GM23338 (cell line): ENCODE measurements at regions not wholly inside any gene's neighbourhood (a gene's known extent, or its start where the extent isn't known, plus 50 kb on each side); places are given as distances from the start of the nearest gene placed in this dataset.

Experiments
- ATAC-seq: fragments of 200-7000 bp; cut with Tn5 transposase; 3 replicates; pipeline ENCODE4 v1.9.1; 2020
- DNase-seq: peaks from one replicate; pipeline ENCODE4 v3.0.0-alpha.2; 2015; ENCODE audit warnings: low spot score
- H2AFZ ChIP-seq: fragments of 200-600 bp; sonication (generic); 2 replicates; pipeline ENCODE4 v1.8.0; 2016; ENCODE audit warnings: antibody characterized with exemption, mild to moderate bottlenecking, moderate library complexity
- H3F3A ChIP-seq: fragments of 200-600 bp; sonication (generic); replicated peaks from 2 replicates; pipeline ENCODE4 v1.8.0; 2017; ENCODE audit warnings: antibody characterized with exemption, mixed run types, low read depth
- H3K27ac ChIP-seq: fragments of 200-600 bp; sonication (generic); 2 replicates; pipeline ENCODE4 v1.6.1; 2016; ENCODE audit warnings: low read depth
- H3K27me3 ChIP-seq: fragments of 200-600 bp; sonication (generic); 2 replicates; pipeline ENCODE4 v1.8.0; 2016; ENCODE audit warnings: mild to moderate bottlenecking, mixed run types, moderate library complexity; ENCODE audit not compliant: insufficient read depth
- H3K36me3 ChIP-seq: fragments of 200-600 bp; sonication (generic); 2 replicates; pipeline ENCODE4 v1.8.0; 2016; ENCODE audit warnings: mild to moderate bottlenecking; ENCODE audit not compliant: insufficient read depth
- H3K4me1 ChIP-seq: fragments of 200-600 bp; sonication (generic); 2 replicates; pipeline ENCODE4 v1.8.0; 2016; ENCODE audit warnings: mild to moderate bottlenecking, moderate library complexity; ENCODE audit not compliant: insufficient read depth
- H3K4me2 ChIP-seq: fragments of 200-600 bp; sonication (generic); 2 replicates; pipeline ENCODE4 v1.7.1; 2017; ENCODE audit warnings: mixed run types
- H3K4me3 ChIP-seq: fragments of 200-600 bp; sonication (generic); 2 replicates; pipeline ENCODE4 v1.6.1; 2016; ENCODE audit warnings: mixed run types
- H3K79me2 ChIP-seq: fragments of 200-600 bp; sonication (generic); replicated peaks from 2 replicates; pipeline ENCODE4 v1.8.0; 2017; ENCODE audit warnings: mild to moderate bottlenecking; ENCODE audit not compliant: insufficient read depth
- H3K9me2 ChIP-seq: fragments of 200-600 bp; sonication (generic); 2 replicates; pipeline ENCODE4 v1.8.0; 2017; ENCODE audit not compliant: insufficient read depth
- H4K20me1 ChIP-seq: fragments of 200-600 bp; sonication (generic); replicated peaks from 2 replicates; pipeline ENCODE4 v1.8.0; 2017; ENCODE audit warnings: mild to moderate bottlenecking; ENCODE audit not compliant: insufficient read depth
- H3K27ac Mint-ChIP-seq: 2 replicates; pipeline ENCODE4 v1.8.0; 2020; ENCODE audit warnings: inconsistent platforms, mild to moderate bottlenecking, moderate library complexity, mixed read lengths
- H3K27me3 Mint-ChIP-seq: 3 replicates; pipeline ENCODE4 v1.8.0; 2022; ENCODE audit warnings: low read depth, mild to moderate bottlenecking, moderate library complexity, mixed read lengths, inconsistent platforms; ENCODE audit not compliant: insufficient read depth, poor library complexity
- H3K36me3 Mint-ChIP-seq: 3 replicates; pipeline ENCODE4 v1.8.0; 2021; ENCODE audit warnings: low read depth, mild to moderate bottlenecking, inconsistent platforms, moderate library complexity, mixed read lengths
- H3K4me1 Mint-ChIP-seq: 3 replicates; pipeline ENCODE4 v1.8.0; 2020; ENCODE audit warnings: mild to moderate bottlenecking, inconsistent platforms, mixed read lengths
- H3K4me3 Mint-ChIP-seq: 3 replicates; pipeline ENCODE4 v1.8.0; 2021; ENCODE audit warnings: moderate library complexity, mild to moderate bottlenecking, inconsistent platforms, mixed read lengths
- H3K9me3 Mint-ChIP-seq: 3 replicates; pipeline ENCODE4 v1.8.0; 2020; ENCODE audit warnings: moderate library complexity, mild to moderate bottlenecking, inconsistent platforms, mixed read lengths
- CREB1 ChIP-seq: fragments of 250-450 bp; sonication (Bioruptor Pico); IDR thresholded peaks from 2 replicates; pipeline ENCODE4 v1.5.0; 2020; ENCODE audit warnings: low read depth, mild to moderate bottlenecking, moderate library complexity
- CTCF ChIP-seq, 2 experiments: fragments of 200-600 bp in 1 of 2; sonication (generic) in 1 of 2; conservative IDR thresholded peaks; 2 replicates each; pipeline versions ENCODE4 v1.5.1 to v1.6.1; 2016 to 2017; ENCODE audit warnings: antibody characterized with exemption in 2 of 2, low read depth in 2 of 2, mild to moderate bottlenecking in 2 of 2, moderate library complexity in 1 of 2
- ETS1 ChIP-seq: IDR thresholded peaks from 2 replicates; pipeline ENCODE4 v1.6.1; 2016; ENCODE audit warnings: antibody characterized with exemption
- EZH2 ChIP-seq: fragments of 200-600 bp; sonication (generic); IDR thresholded peaks from one replicate; pipeline ENCODE4 v1.8.0; 2017; ENCODE audit warnings: antibody characterized with exemption, mild to moderate bottlenecking, low read depth; ENCODE audit not compliant: unreplicated experiment
- EZH2phosphoT487 ChIP-seq: fragments of 200-600 bp; sonication (generic); IDR thresholded peaks from one replicate; pipeline ENCODE4 v1.8.1; 2018; ENCODE audit warnings: antibody characterized with exemption; ENCODE audit not compliant: unreplicated experiment
- JUNB ChIP-seq: IDR thresholded peaks from one replicate; pipeline ENCODE4 v1.6.1; 2016; ENCODE audit warnings: antibody characterized with exemption; ENCODE audit not compliant: unreplicated experiment
- NANOG ChIP-seq: IDR thresholded peaks from 2 replicates; pipeline ENCODE4 v1.6.1; 2016; ENCODE audit warnings: antibody characterized with exemption, borderline replicate concordance
- POLR2AphosphoS5 ChIP-seq: IDR thresholded peaks from 2 replicates; pipeline ENCODE4 v1.6.1; 2016; ENCODE audit warnings: antibody characterized with exemption, low read depth
- STAT1 ChIP-seq: IDR thresholded peaks from one replicate; pipeline ENCODE4 v1.6.1; 2016; ENCODE audit warnings: antibody characterized with exemption; ENCODE audit not compliant: unreplicated experiment
- ZNF114 ChIP-seq: fragments of 250-450 bp; sonication (Bioruptor Pico); IDR thresholded peaks from 2 replicates; pipeline ENCODE4 v1.5.0; 2020; ENCODE audit warnings: mild to moderate bottlenecking, moderate library complexity
- ZNF331 ChIP-seq: fragments of 250-450 bp; sonication (Bioruptor Pico); IDR thresholded peaks from 2 replicates; pipeline ENCODE4 v1.5.0; 2020; ENCODE audit warnings: low read depth, mild to moderate bottlenecking, moderate library complexity

GRCh38 chrX:149205081-149205480 is 300.0 kb downstream of the IDS start:
- no peaks in the 10 kb centered on the region for H3K36me3 ChIP-seq
- H3K36me3 Mint-ChIP-seq = no peaks in the 10 kb centered on the region
- H2AFZ ChIP-seq = no peak overlapping the region
- H3F3A ChIP-seq = no peaks in the 10 kb centered on the region
- H3K27ac Mint-ChIP-seq = no peak overlapping the region
- TF ChIP-seq CTCF (conservative IDR thresholded peaks at IDR 0.05; ENCODE audit: low read depth in 2 of 2) (no peak), ZNF114 (CRISPR knock-in tag) (no peak), JUNB (no peak), ETS1 (no peak), CREB1 (CRISPR knock-in tag) (no peak), POLR2AphosphoS5 (no peak), STAT1 (no peak), ZNF331 (CRISPR knock-in tag) (no peak), EZH2phosphoT487 (no peak), NANOG (no peak), EZH2 (no peak)
- no peak overlapping the region for H3K4me2 ChIP-seq
- H3K27me3 ChIP-seq = no peaks in the 10 kb centered on the region
- no peaks in the 10 kb centered on the region for H4K20me1 ChIP-seq
- H3K9me2 ChIP-seq = no peaks in the 10 kb centered on the region
- no peak for ATAC-seq
- H3K79me2 ChIP-seq = no peaks in the 10 kb centered on the region
- peaks cover 2% of the 10 kb centered on the region for H3K27me3 Mint-ChIP-seq
- no peaks in the 10 kb centered on the region for H3K4me1 Mint-ChIP-seq
- H3K4me1 ChIP-seq = no peaks in the 10 kb centered on the region
- no peak overlapping the region for H3K27ac ChIP-seq
- H3K9me3 Mint-ChIP-seq = no peaks in the 10 kb centered on the region
- H3K4me3 ChIP-seq = no peak overlapping the region
- H3K4me3 Mint-ChIP-seq = no peak overlapping the region
- no peak for DNase-seq

- H3K4me2 ChIP-seq = no peak overlapping the region
- no peak overlapping the region for H3K27ac Mint-ChIP-seq
- H4K20me1 ChIP-seq = no peaks in the 10 kb centered on the region
- no peaks in the 10 kb centered on the region for H3K27me3 ChIP-seq
- H3K4me3 Mint-ChIP-seq = no peak overlapping the region
- H3F3A ChIP-seq = no peaks in the 10 kb centered on the region
- no peak overlapping the region for H3K4me3 ChIP-seq
- H3K4me1 Mint-ChIP-seq = no peaks in the 10 kb centered on the region
- TF ChIP-seq ZNF114 (CRISPR knock-in tag) (no peak), EZH2phosphoT487 (no peak), ZNF331 (CRISPR knock-in tag) (no peak), EZH2 (no peak), STAT1 (no peak)
- peaks cover 2% of the 10 kb centered on the region for H3K27me3 Mint-ChIP-seq
- H3K36me3 ChIP-seq = no peaks in the 10 kb centered on the region
- no peaks in the 10 kb centered on the region for H3K36me3 Mint-ChIP-seq
- no peak overlapping the region for H3K27ac ChIP-seq
- no peaks in the 10 kb centered on the region; the same call in 2 of the 3 replicates for H3K9me3 Mint-ChIP-seq
- ATAC-seq (no peak), DNase-seq (no peak)
- H3K9me2 ChIP-seq = no peaks in the 10 kb centered on the region
- no peak overlapping the region for H2AFZ ChIP-seq
- H3K4me1 ChIP-seq = no peaks in the 10 kb centered on the region
- H3K79me2 ChIP-seq = no peaks in the 10 kb centered on the region
Measured at GRCh38 chrX:149199734-149200133, 305.4 kb downstream of the IDS start.
